ENCODE measurements at regions not wholly inside any gene's neighbourhood (a gene's known extent, or its start where the extent isn't known, plus 50 kb on each side); places are given as distances from the start of the nearest gene placed in this dataset.

DNA sequence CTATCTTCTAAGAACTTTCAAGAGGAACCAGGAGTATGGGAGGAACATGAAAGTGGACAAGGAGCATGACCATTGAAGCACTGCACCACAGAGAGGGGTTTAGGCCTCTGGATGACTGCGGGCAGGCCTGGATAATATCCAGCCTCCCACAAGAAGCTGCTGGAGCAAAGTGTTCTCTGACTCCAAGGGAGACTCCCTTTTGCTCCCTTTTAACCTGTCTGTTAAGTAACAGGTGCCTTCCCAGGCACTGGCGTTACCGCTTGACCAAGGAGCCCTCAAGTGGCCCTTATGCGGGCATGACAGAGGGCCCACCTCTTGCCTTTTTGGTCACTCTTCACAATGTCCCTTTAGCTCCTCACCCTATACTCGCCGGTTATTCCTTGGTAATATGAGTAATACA, 666.2 kb downstream of the SLITRK6 start:
- TF ChIP-seq, protein P1, sequence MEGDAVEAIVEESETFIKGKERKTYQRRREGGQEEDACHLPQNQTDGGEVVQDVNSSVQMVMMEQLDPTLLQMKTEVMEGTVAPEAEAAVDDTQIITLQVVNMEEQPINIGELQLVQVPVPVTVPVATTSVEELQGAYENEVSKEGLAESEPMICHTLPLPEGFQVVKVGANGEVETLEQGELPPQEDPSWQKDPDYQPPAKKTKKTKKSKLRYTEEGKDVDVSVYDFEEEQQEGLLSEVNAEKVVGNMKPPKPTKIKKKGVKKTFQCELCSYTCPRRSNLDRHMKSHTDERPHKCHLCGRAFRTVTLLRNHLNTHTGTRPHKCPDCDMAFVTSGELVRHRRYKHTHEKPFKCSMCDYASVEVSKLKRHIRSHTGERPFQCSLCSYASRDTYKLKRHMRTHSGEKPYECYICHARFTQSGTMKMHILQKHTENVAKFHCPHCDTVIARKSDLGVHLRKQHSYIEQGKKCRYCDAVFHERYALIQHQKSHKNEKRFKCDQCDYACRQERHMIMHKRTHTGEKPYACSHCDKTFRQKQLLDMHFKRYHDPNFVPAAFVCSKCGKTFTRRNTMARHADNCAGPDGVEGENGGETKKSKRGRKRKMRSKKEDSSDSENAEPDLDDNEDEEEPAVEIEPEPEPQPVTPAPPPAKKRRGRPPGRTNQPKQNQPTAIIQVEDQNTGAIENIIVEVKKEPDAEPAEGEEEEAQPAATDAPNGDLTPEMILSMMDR (IDR thresholded peaks at IDR 0.05 in 4 of 5, conservative IDR thresholded peaks at IDR 0.05 in 1 of 5), result no peak
- no peak for TF ChIP-seq POLR2A (IDR thresholded peaks at IDR 0.05)
